H1 (cell line): ENCODE measurements at regions not wholly inside any gene's neighbourhood (a gene's known extent, or its start where the extent isn't known, plus 50 kb on each side); places are given as distances from the start of the nearest gene placed in this dataset.

ENCODE experiments used
- CTCF ChIA-PET: fragments of 300-600 bp; sonication (Branson Sonifier 250); formaldehyde crosslinking; loops from one replicate; lab custom pipeline; 2021; ENCODE audit not compliant: partially characterized antibody; lab: Charles Lee
- POLR2A ChIA-PET: fragments of 300-600 bp; sonication (Branson Sonifier 250); formaldehyde crosslinking; loops from one replicate; lab custom pipeline; 2021; ENCODE audit warnings: inconsistent platforms; ENCODE audit not compliant: partially characterized antibody; lab: Charles Lee
- DNase-seq, 2 experiments: peaks; one replicate each; pipeline versions ENCODE4 v3.0.0 to v3.0.0-alpha.2; 2010 to 2022; ENCODE audit warnings: low spot score in 2 of 2, low read depth in 1 of 2, mixed read lengths in 1 of 2
- FAIRE-seq: peaks from 2 replicates; lab custom pipeline; 2011; peaks lifted over from hg19 to GRCh38; lab: Jason Lieb, UNC
- H2AFZ ChIP-seq: 2 replicates; pipeline ENCODE4 v1.8.1; 2012; ENCODE audit warnings: low read length, inconsistent platforms
- H2AK5ac ChIP-seq: 2 replicates; pipeline ENCODE4 v1.6.1; 2013; ENCODE audit warnings: low read depth, low read length
- H2BK120ac ChIP-seq: replicated peaks from 2 replicates; pipeline ENCODE3; 2013; ENCODE audit warnings: low read depth, low read length, inconsistent platforms
- H2BK12ac ChIP-seq: 2 replicates; pipeline ENCODE4 v1.6.1; 2013; ENCODE audit warnings: low read depth, low read length
- H2BK15ac ChIP-seq: 2 replicates; pipeline ENCODE4 v1.6.1; 2013; ENCODE audit warnings: low read length
- H2BK20ac ChIP-seq: 2 replicates; pipeline ENCODE4 v1.6.1; 2013; ENCODE audit warnings: low read length
- H2BK5ac ChIP-seq: 2 replicates; pipeline ENCODE4 v1.6.1; 2013; ENCODE audit warnings: low read depth, low read length
- H3K14ac ChIP-seq: 2 replicates; pipeline ENCODE4 v1.6.1; 2013; ENCODE audit warnings: inconsistent platforms; ENCODE audit not compliant: insufficient read length
- H3K18ac ChIP-seq: 2 replicates; pipeline ENCODE4 v1.6.1; 2013; ENCODE audit warnings: low read length; ENCODE audit errors: extremely low read depth
- H3K23ac ChIP-seq: 2 replicates; pipeline ENCODE4 v1.6.1; 2013; ENCODE audit warnings: inconsistent platforms; ENCODE audit not compliant: insufficient read length
- H3K23me2 ChIP-seq: 2 replicates; pipeline ENCODE4 v1.6.1; 2013; ENCODE audit warnings: low read depth, low read length
- H3K27ac ChIP-seq: 2 replicates; pipeline ENCODE4 v1.6.1; 2011; ENCODE audit warnings: low read depth, low read length, inconsistent platforms
- H3K27me3 ChIP-seq, 4 experiments: replicated peaks in 1 of 4; 1 replicate in 1 of 4; 2 replicates in 3 of 4; pipeline versions ENCODE4 v1.6.1 to v1.8.1; 2011 to 2013; ENCODE audit warnings: low read length in 3 of 4, mild to moderate bottlenecking in 3 of 4, inconsistent platforms in 2 of 4, mixed read lengths in 2 of 4, moderate library complexity in 1 of 4; ENCODE audit not compliant: control insufficient read depth in 3 of 4, insufficient read depth in 3 of 4; ENCODE audit errors: extremely low read depth in 1 of 4
- H3K36me3 ChIP-seq, 4 experiments: 2 replicates each; pipeline versions ENCODE4 v1.6.1 to v1.8.1; 2011 to 2013; ENCODE audit warnings: mild to moderate bottlenecking in 4 of 4, low read length in 3 of 4, moderate library complexity in 2 of 4, control low read depth in 1 of 4, inconsistent platforms in 1 of 4; ENCODE audit not compliant: insufficient read depth in 4 of 4, control insufficient read depth in 2 of 4
- H3K4ac ChIP-seq: replicated peaks from 2 replicates; pipeline ENCODE3; 2013; ENCODE audit warnings: low read length, low read depth, mixed read lengths, inconsistent platforms; ENCODE audit not compliant: insufficient read length
- H3K4me1 ChIP-seq, 4 experiments: replicated peaks in 1 of 4; 1 replicate in 1 of 4; 2 replicates in 3 of 4; pipeline versions ENCODE4 v1.6.1 to v1.8.1; 2011 to 2013; ENCODE audit warnings: low read length in 3 of 4, inconsistent platforms in 2 of 4, mixed read lengths in 1 of 4; ENCODE audit not compliant: insufficient read depth in 4 of 4, control insufficient read depth in 3 of 4
- H3K4me2 ChIP-seq, 2 experiments: 2 replicates each; pipeline versions ENCODE4 v1.6.1 to v1.8.1; 2011 to 2013; ENCODE audit warnings: low read depth in 2 of 2, low read length in 2 of 2, control low read depth in 1 of 2, inconsistent platforms in 1 of 2, mild to moderate bottlenecking in 1 of 2; ENCODE audit not compliant: insufficient read depth in 1 of 2
- H3K4me3 ChIP-seq, 4 experiments: fragments of 200-600, 300-600 bp in 1 of 4; sonication (generic), shearing (Covaris generic), sonication (Bioruptor Twin) in 1 of 4; 2 replicates each; pipeline versions ENCODE4 v1.5.1 to v1.8.1; 2011 to 2016; ENCODE audit warnings: low read length in 4 of 4, low read depth in 3 of 4, control low read depth in 2 of 4, inconsistent platforms in 2 of 4, mild to moderate bottlenecking in 2 of 4, mixed read lengths in 1 of 4, moderate library complexity in 1 of 4; ENCODE audit not compliant: insufficient read depth in 2 of 4; ENCODE audit errors: extremely low read depth in 1 of 4
- H3K56ac ChIP-seq: replicated peaks from 2 replicates; pipeline ENCODE3; 2013; ENCODE audit warnings: low read depth, mild to moderate bottlenecking, mixed read lengths, low read length, inconsistent platforms; ENCODE audit not compliant: insufficient read length
- H3K79me1 ChIP-seq: 2 replicates; pipeline ENCODE4 v1.6.1; 2013; ENCODE audit warnings: low read depth, low read length, control low read depth
- H3K79me2 ChIP-seq, 2 experiments: 2 replicates each; pipeline versions ENCODE4 v1.6.1 to v1.8.1; 2012 to 2013; ENCODE audit warnings: low read length in 2 of 2, mild to moderate bottlenecking in 2 of 2, inconsistent platforms in 1 of 2; ENCODE audit not compliant: insufficient read depth in 2 of 2, control insufficient read depth in 1 of 2
- H3K9ac ChIP-seq, 4 experiments: replicated peaks in 1 of 4; 1 replicate in 1 of 4; 2 replicates in 3 of 4; pipeline versions ENCODE4 v1.6.1 to v1.8.1; 2011 to 2013; ENCODE audit warnings: low read depth in 3 of 4, low read length in 3 of 4, control low read depth in 2 of 4, mild to moderate bottlenecking in 2 of 4, moderate library complexity in 2 of 4, inconsistent platforms in 1 of 4; ENCODE audit errors: extremely low read depth in 1 of 4
- H3K9me3 ChIP-seq, 2 experiments: 2 replicates each; pipeline versions ENCODE4 v1.6.1 to v1.8.1; 2012 to 2013; ENCODE audit warnings: mild to moderate bottlenecking in 2 of 2, moderate library complexity in 2 of 2, control low read depth in 1 of 2, inconsistent platforms in 1 of 2, low read depth in 1 of 2, low read length in 1 of 2, mixed read lengths in 1 of 2; ENCODE audit not compliant: insufficient read depth in 2 of 2
- H4K20me1 ChIP-seq, 2 experiments: replicated peaks in 1 of 2; 2 replicates each; pipeline versions ENCODE3 to v1.8.1; 2011 to 2013; ENCODE audit warnings: inconsistent platforms in 2 of 2, low read length in 2 of 2, mild to moderate bottlenecking in 1 of 2; ENCODE audit not compliant: insufficient read depth in 2 of 2, control insufficient read depth in 1 of 2
- H4K5ac ChIP-seq: 2 replicates; pipeline ENCODE4 v1.6.1; 2013; ENCODE audit warnings: low read length, low read depth, mixed read lengths, inconsistent platforms; ENCODE audit not compliant: insufficient read length
- H4K8ac ChIP-seq: 2 replicates; pipeline ENCODE4 v1.8.0; 2013; ENCODE audit warnings: mild to moderate bottlenecking, moderate library complexity, low read length, inconsistent platforms; ENCODE audit not compliant: insufficient read depth; ENCODE audit errors: extremely low read depth
- H4K91ac ChIP-seq: replicated peaks from 2 replicates; pipeline ENCODE3; 2013; ENCODE audit warnings: low read length, mixed read lengths, inconsistent platforms; ENCODE audit not compliant: insufficient read length
- ATF2 ChIP-seq: IDR thresholded peaks from 2 replicates; pipeline ENCODE4 v1.6.1; 2012; ENCODE audit warnings: low read length, inconsistent platforms
- GABPA ChIP-seq: IDR thresholded peaks from 2 replicates; pipeline ENCODE4 v1.6.1; 2011; ENCODE audit warnings: mild to moderate bottlenecking, low read length, moderate library complexity, borderline replicate concordance; ENCODE audit not compliant: insufficient read depth
- MAX ChIP-seq: IDR thresholded peaks from 2 replicates; pipeline ENCODE4 v1.6.1; 2012; ENCODE audit warnings: inconsistent platforms
- NRF1 ChIP-seq: IDR thresholded peaks from 2 replicates; pipeline ENCODE4 v1.6.1; 2011; ENCODE audit warnings: mild to moderate bottlenecking, low read depth, low read length, improper control_type of control experiment
- POU5F1 ChIP-seq: IDR thresholded peaks from 2 replicates; pipeline ENCODE4 v1.6.1; 2011; ENCODE audit warnings: low read depth, mild to moderate bottlenecking, low read length, moderate library complexity
- RFX5 ChIP-seq: IDR thresholded peaks from 2 replicates; pipeline ENCODE4 v1.6.1; 2011; ENCODE audit warnings: low read depth, low read length, improper control_type of control experiment, borderline replicate concordance
- RXRA ChIP-seq: IDR thresholded peaks from 2 replicates; pipeline ENCODE4 v1.6.1; 2011; ENCODE audit warnings: low read depth, mild to moderate bottlenecking, low read length, moderate library complexity; ENCODE audit not compliant: insufficient read depth
- SIX5 ChIP-seq: IDR thresholded peaks from 2 replicates; pipeline ENCODE4 v1.6.1; 2011; ENCODE audit warnings: mild to moderate bottlenecking, low read depth, low read length
- SP2 ChIP-seq: IDR thresholded peaks from 2 replicates; pipeline ENCODE4 v1.6.1; 2012; ENCODE audit warnings: mild to moderate bottlenecking, low read length, inconsistent platforms
- SUZ12 ChIP-seq: fragments of 200-600 bp; sonication (generic); IDR thresholded peaks from 2 replicates; pipeline ENCODE4 v1.6.1; 2012; ENCODE audit warnings: mild to moderate bottlenecking, inconsistent platforms, low read length, moderate library complexity, mixed read lengths
- TAF1 ChIP-seq: IDR thresholded peaks from 2 replicates; pipeline ENCODE4 v1.6.1; 2011; ENCODE audit warnings: mild to moderate bottlenecking, low read depth, low read length
- USF2 ChIP-seq: IDR thresholded peaks from 2 replicates; pipeline ENCODE4 v1.6.1; 2011; ENCODE audit warnings: low read length, improper control_type of control experiment
- YY1 ChIP-seq: IDR thresholded peaks from 2 replicates; pipeline ENCODE4 v1.6.1; 2011; ENCODE audit warnings: low read depth, mild to moderate bottlenecking, low read length

GRCh38 chrX:149097786-149098185 lies 407.3 kb downstream of the IDS start:
- no peak overlapping the region for H2BK120ac ChIP-seq
- no peak overlapping the region for H4K5ac ChIP-seq
- no peak overlapping the region for H3K23ac ChIP-seq
- H2BK15ac ChIP-seq, result no peak overlapping the region
- H3K27ac ChIP-seq, result no peak overlapping the region
- H4K8ac ChIP-seq, result no peak overlapping the region
- no peaks in the 10 kb centered on the region for H3K36me3 ChIP-seq
- H3K4me1 ChIP-seq, result no peaks in the 10 kb centered on the region
- no peak overlapping the region for H3K18ac ChIP-seq
- no peak overlapping the region for H2AFZ ChIP-seq
- CTCF ChIA-PET, result no interaction called here
- no peaks in the 10 kb centered on the region for H3K79me2 ChIP-seq
- no peaks in the 10 kb centered on the region for H3K9me3 ChIP-seq
- POLR2A ChIA-PET, result no interaction called here
- FAIRE-seq, result no peak
- no peaks in the 10 kb centered on the region for H3K27me3 ChIP-seq
- H2AK5ac ChIP-seq, result no peak overlapping the region
- no peak overlapping the region for H3K4me3 ChIP-seq
- DNase-seq, result no peak
- no peak overlapping the region for H3K4ac ChIP-seq
- no peak overlapping the region for H2BK12ac ChIP-seq
- H3K23me2 ChIP-seq, result no peaks in the 10 kb centered on the region
- H3K79me1 ChIP-seq, result no peaks in the 10 kb centered on the region
- H2BK5ac ChIP-seq, result no peak overlapping the region
- H3K4me2 ChIP-seq, result no peak overlapping the region
- H3K9ac ChIP-seq, result no peak overlapping the region
- H4K20me1 ChIP-seq, result no peaks in the 10 kb centered on the region
- no peak overlapping the region for H2BK20ac ChIP-seq
- H4K91ac ChIP-seq, result no peak overlapping the region
- no peak overlapping the region for H3K14ac ChIP-seq
- H3K56ac ChIP-seq, result no peak overlapping the region
- TF ChIP-seq USF2, result no peak
- no peak for TF ChIP-seq SIX5
- no peak for TF ChIP-seq POU5F1
- TF ChIP-seq ATF2, result no peak
- no peak for TF ChIP-seq YY1
- TF ChIP-seq GABPA, result no peak
- no peak for TF ChIP-seq MAX
- TF ChIP-seq RFX5, result no peak
- TF ChIP-seq NRF1, result no peak
- no peak for TF ChIP-seq RXRA
- no peak for TF ChIP-seq TAF1
- no peak for TF ChIP-seq SUZ12
- TF ChIP-seq SP2, result no peak
